SU-DHL-6 (cell line): ENCODE measurements at regions not wholly inside any gene's neighbourhood (a gene's known extent, or its start where the extent isn't known, plus 50 kb on each side); places are given as distances from the start of the nearest gene placed in this dataset.

ENCODE experiments used
- CTCF ChIP-seq: fragments of 200-600 bp; sonication (generic); IDR thresholded peaks from one replicate; pipeline ENCODE4 v1.5.1; 2017; ENCODE audit warnings: antibody characterized with exemption, mild to moderate bottlenecking, low read length, moderate library complexity; ENCODE audit not compliant: insufficient read depth, poor library complexity, severe bottlenecking
- EZH2phosphoT487 ChIP-seq: fragments of 200-600 bp; sonication (generic), shearing (Covaris generic); conservative IDR thresholded peaks from 2 replicates; pipeline ENCODE4 v1.6.1; 2018; ENCODE audit warnings: mild to moderate bottlenecking, antibody characterized with exemption, low read length, moderate library complexity, mixed read lengths

DNA sequence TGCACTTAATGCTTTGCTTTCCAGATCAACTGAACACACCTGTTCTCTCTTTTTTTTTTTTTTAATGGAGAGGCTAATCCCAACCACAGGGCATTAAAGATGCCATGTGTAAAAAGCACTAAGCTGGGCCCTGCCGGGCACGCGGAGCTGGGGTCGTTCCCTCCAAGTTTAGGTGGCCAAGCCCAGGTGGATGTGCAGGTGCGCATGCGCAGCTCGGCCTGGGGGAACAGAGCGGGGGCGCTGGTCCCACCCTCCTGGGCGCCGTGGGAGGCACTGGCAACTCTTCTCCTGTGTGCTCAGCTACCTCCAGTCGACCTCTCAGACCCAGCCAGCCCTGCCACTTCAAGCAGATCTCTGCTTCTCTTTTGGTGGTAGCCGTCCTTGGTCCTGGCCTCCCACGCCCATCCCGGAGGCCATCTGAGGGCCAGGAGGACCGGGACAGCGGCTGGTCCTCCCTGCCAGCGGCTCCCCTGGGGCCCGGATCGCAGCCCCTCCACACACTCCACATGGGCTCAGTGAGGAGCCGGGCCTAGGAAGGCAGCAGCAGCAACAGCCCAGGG lies 679.3 kb downstream of the BCL11B start:
- TF ChIP-seq CTCF, result no peak
- no peak for TF ChIP-seq EZH2phosphoT487
